H9 (cell line): ENCODE measurements at regions not wholly inside any gene's neighbourhood (a gene's known extent, or its start where the extent isn't known, plus 50 kb on each side); places are given as distances from the start of the nearest gene placed in this dataset.

Experiments
- DNase-seq: peaks from one replicate; pipeline ENCODE4 v3.0.0-alpha.2; 2017
- H2AFZ ChIP-seq: one replicate; pipeline ENCODE4 v1.6.1; 2013; ENCODE audit warnings: mild to moderate bottlenecking, low read length, control low read depth, moderate library complexity
- H2AK5ac ChIP-seq: 2 replicates; pipeline ENCODE4 v1.6.1; 2013; ENCODE audit warnings: low read length, control low read depth, mixed read lengths; ENCODE audit not compliant: insufficient read length
- H2BK120ac ChIP-seq: one replicate; pipeline ENCODE4 v1.6.1; 2013; ENCODE audit warnings: low read depth, mild to moderate bottlenecking, low read length, control low read depth, inconsistent platforms; ENCODE audit not compliant: poor library complexity, severe bottlenecking
- H2BK12ac ChIP-seq: 2 replicates; pipeline ENCODE4 v1.6.1; 2013; ENCODE audit warnings: low read length, control low read depth, mixed read lengths, low read depth; ENCODE audit not compliant: insufficient read length
- H2BK15ac ChIP-seq: 2 replicates; pipeline ENCODE4 v1.6.1; 2013; ENCODE audit warnings: low read depth, low read length, control low read depth
- H2BK20ac ChIP-seq: one replicate; pipeline ENCODE4 v1.6.1; 2013; ENCODE audit warnings: low read depth, mild to moderate bottlenecking, low read length, control low read depth, inconsistent platforms; ENCODE audit not compliant: poor library complexity, severe bottlenecking
- H2BK5ac ChIP-seq: 2 replicates; pipeline ENCODE4 v1.6.1; 2013; ENCODE audit warnings: low read length, control low read depth, mixed read lengths; ENCODE audit not compliant: insufficient read length
- H3K14ac ChIP-seq: 2 replicates; pipeline ENCODE4 v1.6.1; 2013; ENCODE audit warnings: low read length, control low read depth; ENCODE audit not compliant: insufficient read depth
- H3K18ac ChIP-seq: 2 replicates; pipeline ENCODE4 v1.6.1; 2013; ENCODE audit warnings: low read depth, mild to moderate bottlenecking, mixed read lengths, low read length, control low read depth; ENCODE audit not compliant: insufficient read length
- H3K23ac ChIP-seq: 2 replicates; pipeline ENCODE4 v1.6.1; 2013; ENCODE audit warnings: low read length, control low read depth, mixed read lengths, low read depth; ENCODE audit not compliant: insufficient read length
- H3K23me2 ChIP-seq: 2 replicates; pipeline ENCODE4 v1.6.1; 2013; ENCODE audit warnings: low read depth, mild to moderate bottlenecking, mixed read lengths, low read length, control low read depth; ENCODE audit not compliant: insufficient read length, poor library complexity, severe bottlenecking
- H3K27ac ChIP-seq: 2 replicates; pipeline ENCODE4 v1.5.1; 2013; ENCODE audit warnings: low read length, control low read depth, mixed read lengths, low read depth; ENCODE audit not compliant: insufficient read length
- H3K27me3 ChIP-seq: 2 replicates; pipeline ENCODE4 v1.6.1; 2013; ENCODE audit warnings: low read length, control low read depth, inconsistent platforms; ENCODE audit not compliant: insufficient read depth
- H3K4ac ChIP-seq: 2 replicates; pipeline ENCODE4 v1.6.1; 2013; ENCODE audit warnings: low read depth, mild to moderate bottlenecking, control low read depth, inconsistent platforms, low read length, moderate library complexity
- H3K4me1 ChIP-seq: 2 replicates; pipeline ENCODE4 v1.6.1; 2013; ENCODE audit warnings: low read length, control low read depth, inconsistent platforms; ENCODE audit not compliant: insufficient read depth
- H3K4me2 ChIP-seq: 2 replicates; pipeline ENCODE4 v1.6.1; 2013; ENCODE audit warnings: low read length, control low read depth, mixed read lengths; ENCODE audit not compliant: insufficient read length, insufficient read depth
- H3K56ac ChIP-seq: 2 replicates; pipeline ENCODE4 v1.6.1; 2013; ENCODE audit warnings: low read depth, mild to moderate bottlenecking, mixed read lengths, low read length, control low read depth; ENCODE audit not compliant: insufficient read length
- H3K79me1 ChIP-seq: 2 replicates; pipeline ENCODE4 v1.6.1; 2013; ENCODE audit warnings: low read depth, mild to moderate bottlenecking, moderate library complexity, low read length, control low read depth, inconsistent platforms; ENCODE audit not compliant: insufficient read depth, poor library complexity, severe bottlenecking
- H3K79me2 ChIP-seq: 2 replicates; pipeline ENCODE4 v1.6.1; 2013; ENCODE audit warnings: low read length, control low read depth, inconsistent platforms; ENCODE audit not compliant: insufficient read depth
- H3K9ac ChIP-seq: 2 replicates; pipeline ENCODE4 v1.6.1; 2013; ENCODE audit warnings: low read length, control low read depth, mixed read lengths; ENCODE audit not compliant: insufficient read length; ENCODE audit errors: extremely low read depth
- H3K9me3 ChIP-seq: one replicate; pipeline ENCODE4 v1.6.1; 2013; ENCODE audit warnings: low read depth, low read length, inconsistent platforms; ENCODE audit not compliant: control insufficient read depth
- H3T11ph ChIP-seq: one replicate; pipeline ENCODE4 v1.6.1; 2013; ENCODE audit warnings: mild to moderate bottlenecking, low read length, control low read depth, inconsistent platforms
- H4K20me1 ChIP-seq: one replicate; pipeline ENCODE4 v1.6.1; 2013; ENCODE audit not compliant: control insufficient read depth, insufficient read length, insufficient read depth
- H4K5ac ChIP-seq: 2 replicates; pipeline ENCODE4 v1.6.1; 2013; ENCODE audit warnings: low read depth, mild to moderate bottlenecking, mixed read lengths, low read length, control low read depth; ENCODE audit not compliant: insufficient read length
- H4K8ac ChIP-seq: replicated peaks from 2 replicates; pipeline ENCODE4 v1.6.1; 2013; ENCODE audit warnings: low read length, control low read depth, mixed read lengths, low read depth; ENCODE audit not compliant: insufficient read length
- H4K91ac ChIP-seq: 2 replicates; pipeline ENCODE4 v1.6.1; 2013; ENCODE audit warnings: low read depth, mild to moderate bottlenecking, moderate library complexity, mixed read lengths, low read length, control low read depth; ENCODE audit not compliant: insufficient read length
- H3K27ac Mint-ChIP-seq, 3 experiments: 2 replicates in 2 of 3; 3 replicates in 1 of 3; pipeline ENCODE4 v1.8.0; 2020 to 2021; ENCODE audit warnings: mixed read lengths in 3 of 3, mild to moderate bottlenecking in 1 of 3, moderate library complexity in 1 of 3
- H3K27me3 Mint-ChIP-seq: 2 replicates; pipeline ENCODE4 v1.8.0; 2021; ENCODE audit warnings: low read depth, mild to moderate bottlenecking, moderate library complexity, mixed read lengths
- H3K36me3 Mint-ChIP-seq, 3 experiments: 2 replicates in 2 of 3; 3 replicates in 1 of 3; pipeline ENCODE4 v1.8.0; 2020 to 2021; ENCODE audit warnings: low read depth in 3 of 3, mixed read lengths in 3 of 3; ENCODE audit not compliant: insufficient read depth in 1 of 3
- H3K4me1 Mint-ChIP-seq, 2 experiments: 2 replicates each; pipeline ENCODE4 v1.8.0; 2020; ENCODE audit warnings: mixed read lengths in 2 of 2
- H3K4me3 Mint-ChIP-seq, 2 experiments: 2 replicates in 1 of 2; 3 replicates in 1 of 2; pipeline ENCODE4 v1.8.0; 2020 to 2021; ENCODE audit warnings: mild to moderate bottlenecking in 2 of 2, mixed read lengths in 2 of 2, moderate library complexity in 1 of 2
- H3K9me3 Mint-ChIP-seq, 2 experiments: 2 replicates in 1 of 2; 3 replicates in 1 of 2; pipeline ENCODE4 v1.8.0; 2020; ENCODE audit warnings: mild to moderate bottlenecking in 2 of 2, mixed read lengths in 2 of 2, moderate library complexity in 1 of 2
- CTCF ChIP-seq: fragments of 200-600 bp; sonication (generic); conservative IDR thresholded peaks from 3 replicates; pipeline ENCODE4 v1.8.0; 2021; ENCODE audit warnings: antibody characterized with exemption, mild to moderate bottlenecking
- WGBS: extraction: QIAGEN DNeasy Blood & Tissue Kit; methylation state at CpG from one replicate; pipeline ENCODE4 v1.1.7; 2013; ENCODE audit warnings: missing lambda C conversion rate, low lambda C conversion rate, mixed read lengths; ENCODE audit not compliant: insufficient read length; ENCODE audit errors: extremely low coverage; 5-methylcytosine and 5-hydroxymethylcytosine counted together

- H2AK5ac ChIP-seq = no peak overlapping the region
- no peak overlapping the region for H3K27ac ChIP-seq
- no peak overlapping the region for H3K23ac ChIP-seq
- Mint-ChIP-seq H3K4me3 (no peak overlapping the region), H3K27ac (no peak overlapping the region), H3K27me3 (no peaks in the 10 kb centered on the region), H3K36me3 (peaks cover 0 to 4% (median 0%) of the 10 kb centered on the region in 3 experiments; a peak in 4 of 7 replicates), H3K9me3 (peaks cover 3 to 7% of the 10 kb centered on the region in 2 experiments), H3K4me1 (no peaks in the 10 kb centered on the region)
- H3K9ac ChIP-seq = no peak overlapping the region
- no peak for DNase-seq
- no peak overlapping the region for H3K14ac ChIP-seq
- H2BK15ac ChIP-seq = no peak overlapping the region
- TF ChIP-seq CTCF = no peak
- H3K79me2 ChIP-seq = no peaks in the 10 kb centered on the region
- H3K79me1 ChIP-seq = no peaks in the 10 kb centered on the region
- H3K56ac ChIP-seq = no peak overlapping the region
- H2BK12ac ChIP-seq = no peak overlapping the region
- H3K9me3 ChIP-seq = no peaks in the 10 kb centered on the region
- H4K91ac ChIP-seq = no peak overlapping the region
- WGBS = no CpG with 5 or more reads among the region's 5 CpGs
- H4K8ac ChIP-seq = no peak overlapping the region
- H3K23me2 ChIP-seq = no peaks in the 10 kb centered on the region
- no peak overlapping the region for H3K4me2 ChIP-seq
- no peaks in the 10 kb centered on the region for H3K4me1 ChIP-seq
- H3K27me3 ChIP-seq = no peaks in the 10 kb centered on the region
- H3K4ac ChIP-seq = no peak overlapping the region
- H2BK5ac ChIP-seq = no peak overlapping the region
- H4K5ac ChIP-seq = no peak overlapping the region
- no peak overlapping the region for H3K18ac ChIP-seq
- no peak overlapping the region for H2AFZ ChIP-seq
- H2BK120ac ChIP-seq = no peak overlapping the region
- no peaks in the 10 kb centered on the region for H4K20me1 ChIP-seq
- H2BK20ac ChIP-seq = no peak overlapping the region
- no peak overlapping the region for H3T11ph ChIP-seq
Measured at GRCh38 chr4:97404876-97405523, 738.3 kb downstream of the STPG2 start.
